Natural killer cell (primary cell): ENCODE measurements at regions not wholly inside any gene's neighbourhood (a gene's known extent, or its start where the extent isn't known, plus 50 kb on each side); places are given as distances from the start of the nearest gene placed in this dataset.

Source experiments
- ATAC-seq, 3 donors: fragments of 150-1000 bp in 2 of 3; fragments of 200-7000 bp in 1 of 3; cut with Tn5 transposase; 1 replicate in 1 of 3; 2 replicates in 2 of 3; pipeline ENCODE4 v1.10.0; 2021; ENCODE audit warnings: mild to moderate bottlenecking in 2 of 3, moderate library complexity in 2 of 3
- DNase-seq, 2 donors: peaks; one replicate each; pipeline versions ENCODE4 v3.0.0 to v3.0.0-alpha.2; 2013 to 2021; ENCODE audit warnings: mixed read lengths in 1 of 2
- H3K27ac ChIP-seq: one replicate; pipeline ENCODE4 v1.5.1; 2013; ENCODE audit warnings: mild to moderate bottlenecking, low read length
- H3K27me3 ChIP-seq: one replicate; pipeline ENCODE4 v1.6.1; 2013; ENCODE audit warnings: low read length; ENCODE audit not compliant: control insufficient read depth, insufficient read depth
- H3K36me3 ChIP-seq: one replicate; pipeline ENCODE4 v1.6.1; 2013; ENCODE audit warnings: low read length; ENCODE audit not compliant: control insufficient read depth, insufficient read depth
- H3K4me1 ChIP-seq: one replicate; pipeline ENCODE4 v1.6.1; 2013; ENCODE audit warnings: low read length; ENCODE audit not compliant: control insufficient read depth, insufficient read depth
- H3K4me3 ChIP-seq: one replicate; pipeline ENCODE4 v1.5.1; 2013; ENCODE audit warnings: low read length
- H3K9me3 ChIP-seq: one replicate; pipeline ENCODE4 v1.6.1; 2013; ENCODE audit warnings: low read length; ENCODE audit not compliant: control insufficient read depth, insufficient read depth
- H3K27ac Mint-ChIP-seq, 2 donors: one replicate each; pipeline ENCODE4 v1.8.0; 2022; ENCODE audit warnings: mild to moderate bottlenecking in 2 of 2, mixed read lengths in 2 of 2, moderate library complexity in 1 of 2
- H3K27me3 Mint-ChIP-seq, 2 donors: one replicate each; pipeline ENCODE4 v1.8.0; 2022; ENCODE audit warnings: low read depth in 2 of 2, mixed read lengths in 2 of 2
- H3K36me3 Mint-ChIP-seq: one replicate; pipeline ENCODE4 v1.8.0; 2022; ENCODE audit warnings: mixed read lengths
- H3K4me1 Mint-ChIP-seq, 2 donors: one replicate each; pipeline ENCODE4 v1.8.0; 2022; ENCODE audit warnings: mixed read lengths in 2 of 2
- H3K4me3 Mint-ChIP-seq: one replicate; pipeline ENCODE4 v1.8.0; 2022; ENCODE audit warnings: mild to moderate bottlenecking, moderate library complexity, mixed read lengths
- H3K9me3 Mint-ChIP-seq, 2 donors: one replicate each; pipeline ENCODE4 v1.8.0; 2022; ENCODE audit warnings: mixed read lengths in 2 of 2
- WGBS: methylation state at CpG from one replicate; pipeline ENCODE4 v1.1.7; 2013; ENCODE audit warnings: missing lambda C conversion rate; ENCODE audit not compliant: insufficient coverage; 5-methylcytosine and 5-hydroxymethylcytosine counted together
- intact Hi-C: fragments of 100-400 bp; cut with micrococcal nuclease; formaldehyde crosslinking; loops from one replicate; pipeline ENCODE4 v1.14.2; 2022
- TF ChIP-seq, protein P1 (sequence below): fragments of 200-600 bp; IDR thresholded peaks from one replicate; pipeline ENCODE4 v1.8.0; 2022; ENCODE audit warnings: antibody characterized with exemption

DNA sequence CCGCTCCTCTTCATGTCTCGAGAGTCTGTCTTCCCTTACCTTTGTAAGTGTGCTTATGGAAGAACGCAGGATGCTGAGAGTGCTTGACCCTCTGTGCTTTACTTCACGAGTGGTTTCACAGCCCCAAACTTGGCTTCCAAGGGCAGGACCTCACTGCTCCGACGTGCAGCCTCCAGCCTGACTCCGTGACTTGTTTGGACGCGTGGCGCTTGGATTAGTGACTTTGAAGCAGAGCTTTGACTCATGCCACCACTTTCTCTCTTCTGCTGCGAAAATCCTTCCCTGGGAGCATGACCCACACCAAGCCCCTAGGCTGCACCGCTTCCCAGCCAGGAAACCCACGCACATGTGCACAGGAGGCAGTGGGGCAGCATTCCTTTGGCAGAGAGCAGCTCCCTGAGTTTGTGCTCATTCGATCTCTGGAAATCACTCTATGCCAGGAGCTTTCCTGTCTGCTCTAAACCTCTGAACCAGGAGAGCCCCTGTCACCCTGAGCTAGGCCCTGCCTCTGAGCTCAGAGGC, 207.8 kb upstream of the HS6ST1 start:
- 88% methylated on average over 14 of the region's 14 CpGs for WGBS
- H3K9me3 Mint-ChIP-seq = no peaks in the 10 kb centered on the region
- no peak overlapping the region for H3K4me3 Mint-ChIP-seq
- peaks cover 0 to 5% of the 10 kb centered on the region in 2 donors for H3K4me1 Mint-ChIP-seq
- intact Hi-C loops = no loop called here
- H3K27ac ChIP-seq = no peak overlapping the region
- ATAC-seq = no peak
- H3K4me3 ChIP-seq = no peak overlapping the region
- no peaks in the 10 kb centered on the region for H3K9me3 ChIP-seq
- H3K4me1 ChIP-seq = no peaks in the 10 kb centered on the region
- no peak for DNase-seq
- no peaks in the 10 kb centered on the region for H3K36me3 Mint-ChIP-seq
- H3K27ac Mint-ChIP-seq = no peak overlapping the region
- no peaks in the 10 kb centered on the region for H3K27me3 ChIP-seq
- H3K27me3 Mint-ChIP-seq = peaks cover 0 to 5% of the 10 kb centered on the region in 2 donors
- TF ChIP-seq, protein P1, sequence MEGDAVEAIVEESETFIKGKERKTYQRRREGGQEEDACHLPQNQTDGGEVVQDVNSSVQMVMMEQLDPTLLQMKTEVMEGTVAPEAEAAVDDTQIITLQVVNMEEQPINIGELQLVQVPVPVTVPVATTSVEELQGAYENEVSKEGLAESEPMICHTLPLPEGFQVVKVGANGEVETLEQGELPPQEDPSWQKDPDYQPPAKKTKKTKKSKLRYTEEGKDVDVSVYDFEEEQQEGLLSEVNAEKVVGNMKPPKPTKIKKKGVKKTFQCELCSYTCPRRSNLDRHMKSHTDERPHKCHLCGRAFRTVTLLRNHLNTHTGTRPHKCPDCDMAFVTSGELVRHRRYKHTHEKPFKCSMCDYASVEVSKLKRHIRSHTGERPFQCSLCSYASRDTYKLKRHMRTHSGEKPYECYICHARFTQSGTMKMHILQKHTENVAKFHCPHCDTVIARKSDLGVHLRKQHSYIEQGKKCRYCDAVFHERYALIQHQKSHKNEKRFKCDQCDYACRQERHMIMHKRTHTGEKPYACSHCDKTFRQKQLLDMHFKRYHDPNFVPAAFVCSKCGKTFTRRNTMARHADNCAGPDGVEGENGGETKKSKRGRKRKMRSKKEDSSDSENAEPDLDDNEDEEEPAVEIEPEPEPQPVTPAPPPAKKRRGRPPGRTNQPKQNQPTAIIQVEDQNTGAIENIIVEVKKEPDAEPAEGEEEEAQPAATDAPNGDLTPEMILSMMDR = no peak
- no peaks in the 10 kb centered on the region for H3K36me3 ChIP-seq

GRCh38 chr2:128528133-128528532, 209.5 kb upstream of the HS6ST1 start:
- intact Hi-C loops = no loop called here
- Mint-ChIP-seq H3K4me3 (no peak overlapping the region), H3K27ac (no peak overlapping the region), H3K9me3 (no peaks in the 10 kb centered on the region), H3K4me1 (peaks cover 0 to 5% of the 10 kb centered on the region in 2 donors), H3K27me3 (peaks cover 0 to 5% of the 10 kb centered on the region in 2 donors), H3K36me3 (no peaks in the 10 kb centered on the region)
- Histone ChIP-seq H3K27me3 (no peaks in the 10 kb centered on the region), H3K27ac (no peak overlapping the region), H3K4me3 (no peak overlapping the region), H3K36me3 (no peaks in the 10 kb centered on the region), H3K9me3 (no peaks in the 10 kb centered on the region), H3K4me1 (no peaks in the 10 kb centered on the region)
- DNase-seq = no peak
- ATAC-seq = no peak
- 81% methylated on average over 5 of the region's 5 CpGs for WGBS
- TF ChIP-seq, protein P1 = no peak

DNA sequence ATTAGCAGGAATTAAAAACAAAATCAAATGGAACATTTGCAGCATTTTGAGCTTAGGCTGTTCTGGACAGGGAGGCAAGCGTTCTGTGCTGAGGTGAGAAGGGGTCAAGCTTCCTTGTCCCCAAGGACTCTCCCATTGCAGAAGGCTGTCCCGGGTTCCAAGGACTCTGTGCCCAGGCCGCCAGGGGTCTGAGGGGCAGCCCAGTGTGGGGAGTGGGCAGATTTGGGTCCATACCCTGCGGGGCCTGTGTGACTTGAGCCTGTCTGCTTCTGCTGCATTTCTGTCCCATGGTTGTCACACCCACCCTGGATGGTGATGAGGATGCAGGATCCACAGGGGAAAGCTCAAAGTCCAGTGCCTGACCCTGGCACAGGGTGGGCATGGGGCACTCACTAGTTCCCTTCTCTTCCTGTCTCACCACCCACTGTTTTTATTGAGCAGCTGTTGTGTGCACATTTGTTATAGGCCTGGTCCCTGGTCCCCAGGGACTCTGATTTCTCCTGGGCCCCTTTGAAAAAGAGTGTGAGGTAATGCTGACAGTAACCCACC, 211.4 kb upstream of the HS6ST1 start:
- ATAC-seq = no peak
- 84% methylated on average over 4 of the region's 4 CpGs for whole genome bisulfite sequencing
- H3K36me3 Mint-ChIP-seq = no peaks in the 10 kb centered on the region

More for the DNA sequence above, 211.4 kb upstream of the HS6ST1 start:
- Mint-ChIP-seq H3K4me1 (peaks cover 0 to 5% of the 10 kb centered on the region in 2 donors), H3K4me3 (no peak overlapping the region), H3K27ac (no peak overlapping the region), H3K9me3 (no peaks in the 10 kb centered on the region), H3K27me3 (peaks cover 6% of the 10 kb centered on the region in 2 donors)
- H3K36me3 ChIP-seq = no peaks in the 10 kb centered on the region
- DNase-seq = no peak
- TF ChIP-seq, protein P1 = no peak
- no peak overlapping the region for H3K4me3 ChIP-seq
- intact Hi-C loops = no loop called here
- no peak overlapping the region for H3K27ac ChIP-seq
- no peaks in the 10 kb centered on the region for H3K4me1 ChIP-seq
- no peaks in the 10 kb centered on the region for H3K27me3 ChIP-seq
- H3K9me3 ChIP-seq = no peaks in the 10 kb centered on the region
